Thymus (tissue), 11 donors: ENCODE measurements at regions not wholly inside any gene's neighbourhood (a gene's known extent, or its start where the extent isn't known, plus 50 kb on each side); places are given as distances from the start of the nearest gene placed in this dataset.

ENCODE experiments used
- DNase-seq, 9 donors: peaks; one replicate each; pipeline ENCODE4 v3.0.0-alpha.2; 2013; ENCODE audit warnings: low spot score in 9 of 9, low read depth in 6 of 9, missing footprints in 1 of 9
- H3K27ac ChIP-seq, 2 donors: one replicate each; pipeline ENCODE4 v1.5.1; 2013; ENCODE audit warnings: control low read depth in 1 of 2, low read depth in 1 of 2, low read length in 1 of 2, mild to moderate bottlenecking in 1 of 2, moderate library complexity in 1 of 2
- H3K27me3 ChIP-seq, 2 donors: one replicate each; pipeline ENCODE4 v1.5.1; 2013; ENCODE audit warnings: low read length in 1 of 2; ENCODE audit not compliant: control insufficient read depth in 2 of 2, insufficient read depth in 1 of 2
- H3K36me3 ChIP-seq, 2 donors: one replicate each; pipeline ENCODE4 v1.5.1; 2013; ENCODE audit warnings: low read length in 1 of 2, mild to moderate bottlenecking in 1 of 2, moderate library complexity in 1 of 2; ENCODE audit not compliant: control insufficient read depth in 2 of 2, insufficient read depth in 2 of 2
- H3K4me1 ChIP-seq, 2 donors: one replicate each; pipeline ENCODE4 v1.5.1; 2013; ENCODE audit warnings: low read length in 2 of 2; ENCODE audit not compliant: control insufficient read depth in 2 of 2, insufficient read depth in 2 of 2
- H3K4me3 ChIP-seq, 2 donors: one replicate each; pipeline ENCODE4 v1.5.1; 2013; ENCODE audit warnings: low read length in 2 of 2, control low read depth in 1 of 2, mild to moderate bottlenecking in 1 of 2
- H3K9me3 ChIP-seq, 2 donors: one replicate each; pipeline ENCODE4 v1.5.1; 2013; ENCODE audit warnings: low read length in 1 of 2, mild to moderate bottlenecking in 1 of 2; ENCODE audit not compliant: control insufficient read depth in 2 of 2, insufficient read depth in 1 of 2
- WGBS: extraction: QIAGEN DNeasy Blood & Tissue Kit; methylation state at CpG from one replicate; pipeline ENCODE4 v1.1.7; 2013; 5-methylcytosine and 5-hydroxymethylcytosine counted together
- donor health status: healthy.

- Histone ChIP-seq H3K9me3 (no peaks in the 10 kb centered on the region), H3K27me3 (no peaks in the 10 kb centered on the region), H3K4me1 (no peaks in the 10 kb centered on the region), H3K36me3 (no peaks in the 10 kb centered on the region), H3K4me3 (no peak overlapping the region), H3K27ac (no peak overlapping the region)
- DNase-seq: no peak
- WGBS: 93% methylated on average over 3 of the region's 3 CpGs
Measured at GRCh38 chr10:4687397-4687796, 138.6 kb upstream of the AKR1E2 start.

DNA sequence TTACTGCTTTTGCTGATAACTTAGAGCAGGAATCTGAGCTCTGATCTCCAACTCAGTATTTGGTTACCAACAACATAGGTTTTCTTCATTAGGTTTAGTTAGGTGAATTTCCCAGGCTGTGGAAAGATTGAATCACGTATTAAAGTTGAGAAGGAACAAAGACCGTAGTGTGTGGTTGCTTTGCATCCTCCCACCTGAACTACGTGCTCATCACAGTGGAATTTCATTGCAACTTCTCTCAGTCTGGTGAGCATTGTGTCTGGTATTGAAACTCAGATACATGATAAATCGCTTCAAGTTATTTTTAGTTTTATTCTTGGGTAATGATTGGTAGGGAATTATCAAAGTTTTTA lies 139.4 kb upstream of the AKR1E2 start:
- Histone ChIP-seq H3K9me3 (no peaks in the 10 kb centered on the region), H3K36me3 (no peaks in the 10 kb centered on the region), H3K4me3 (no peak overlapping the region), H3K4me1 (no peaks in the 10 kb centered on the region), H3K27me3 (no peaks in the 10 kb centered on the region), H3K27ac (no peak overlapping the region)
- 95% methylated on average over 4 of the region's 4 CpGs for WGBS
- no peak for DNase-seq

GRCh38 chr10:4685904-4686643 lies 139.9 kb upstream of the AKR1E2 start:
- no peaks in the 10 kb centered on the region for H3K4me1 ChIP-seq
- no peaks in the 10 kb centered on the region for H3K27me3 ChIP-seq
- DNase-seq: no peak
- no peak overlapping the region for H3K4me3 ChIP-seq
- no peaks in the 10 kb centered on the region for H3K36me3 ChIP-seq
- no peak overlapping the region for H3K27ac ChIP-seq
- WGBS: 97% methylated on average over 5 of the region's 5 CpGs
- no peaks in the 10 kb centered on the region for H3K9me3 ChIP-seq

DNA sequence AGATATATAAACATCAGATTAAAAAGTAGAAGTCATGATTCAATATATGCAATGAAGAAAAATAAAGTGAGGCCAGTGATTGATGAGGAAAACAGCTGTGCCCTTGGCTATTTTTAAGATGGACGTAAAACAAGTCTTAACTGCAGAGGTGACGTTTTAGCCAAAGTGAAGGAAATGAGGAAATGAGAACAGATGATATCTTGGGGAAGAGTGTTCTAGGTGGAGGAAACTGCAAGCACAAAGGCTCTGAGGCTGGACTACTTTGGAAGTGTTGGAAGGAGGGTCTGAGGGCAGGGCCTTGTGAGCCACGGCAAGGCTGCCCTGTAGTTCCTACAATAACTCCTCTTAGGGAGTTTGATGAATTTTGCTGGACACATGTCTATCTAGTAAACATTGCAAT lies 140.5 kb upstream of the AKR1E2 start:
- Histone ChIP-seq H3K27me3 (no peaks in the 10 kb centered on the region), H3K36me3 (no peaks in the 10 kb centered on the region), H3K4me1 (no peaks in the 10 kb centered on the region), H3K27ac (no peak overlapping the region), H3K9me3 (no peaks in the 10 kb centered on the region), H3K4me3 (no peak overlapping the region)
- no peak for DNase-seq
- 87% methylated on average over 3 of the region's 3 CpGs for WGBS

- no peak overlapping the region for H3K27ac ChIP-seq
- H3K9me3 ChIP-seq: no peaks in the 10 kb centered on the region
- no peaks in the 10 kb centered on the region for H3K4me1 ChIP-seq
- H3K36me3 ChIP-seq: no peaks in the 10 kb centered on the region
- DNase-seq: no peak
- no peak overlapping the region for H3K4me3 ChIP-seq
- H3K27me3 ChIP-seq: no peaks in the 10 kb centered on the region
Measured at GRCh38 chr10:4684434-4684833, 141.6 kb upstream of the AKR1E2 start.

DNA sequence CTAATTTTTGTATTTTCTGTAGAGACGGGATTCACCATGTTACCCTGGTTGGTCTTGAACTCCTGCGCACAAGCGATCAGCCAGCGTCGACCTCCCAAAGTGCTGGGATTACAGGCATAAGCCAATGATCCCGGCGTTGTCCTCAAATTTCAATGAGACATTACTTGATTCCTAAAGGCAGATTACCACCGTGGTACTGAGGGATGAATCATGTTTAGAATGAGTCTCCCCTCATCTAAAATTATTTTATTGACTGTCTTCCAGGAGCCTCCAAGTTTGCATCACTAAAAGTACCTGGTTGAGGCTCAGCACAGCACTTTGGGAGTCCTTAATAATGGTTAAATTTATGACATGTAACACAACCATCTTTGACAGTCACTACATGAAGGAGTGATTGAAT lies 142.2 kb upstream of the AKR1E2 start:
- Histone ChIP-seq H3K27ac (no peak overlapping the region), H3K4me1 (no peaks in the 10 kb centered on the region), H3K9me3 (no peaks in the 10 kb centered on the region), H3K27me3 (no peaks in the 10 kb centered on the region), H3K36me3 (no peaks in the 10 kb centered on the region), H3K4me3 (no peak overlapping the region)
- no peak for DNase-seq
- WGBS: 98% methylated on average over 8 of the region's 8 CpGs

DNA sequence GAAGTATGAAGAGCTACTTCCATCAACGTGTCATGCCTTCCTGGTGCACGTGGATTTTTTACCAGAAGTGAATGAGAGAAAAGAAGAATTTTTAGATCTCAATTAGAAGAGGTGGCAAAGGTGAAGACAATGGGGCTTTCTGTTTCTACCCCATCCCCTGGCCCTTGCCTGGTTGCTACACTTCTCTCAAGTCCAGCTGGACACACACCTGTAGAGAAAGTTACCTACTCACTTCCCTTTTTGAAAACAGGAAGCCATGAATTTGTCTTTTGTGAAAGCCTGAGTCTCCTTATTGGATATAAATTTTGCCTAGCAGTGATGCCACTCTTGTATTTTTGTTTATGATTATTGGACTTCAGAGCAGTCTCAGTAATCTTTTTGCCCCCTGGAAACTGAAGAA lies 142.9 kb upstream of the AKR1E2 start:
- DNase-seq: no peak
- no peak overlapping the region for H3K4me3 ChIP-seq
- no peaks in the 10 kb centered on the region for H3K4me1 ChIP-seq
- H3K36me3 ChIP-seq: no peaks in the 10 kb centered on the region
- H3K9me3 ChIP-seq: no peaks in the 10 kb centered on the region
- WGBS: 42% methylated on average over 2 of the region's 2 CpGs
- no peaks in the 10 kb centered on the region for H3K27me3 ChIP-seq
- no peak overlapping the region for H3K27ac ChIP-seq

DNA sequence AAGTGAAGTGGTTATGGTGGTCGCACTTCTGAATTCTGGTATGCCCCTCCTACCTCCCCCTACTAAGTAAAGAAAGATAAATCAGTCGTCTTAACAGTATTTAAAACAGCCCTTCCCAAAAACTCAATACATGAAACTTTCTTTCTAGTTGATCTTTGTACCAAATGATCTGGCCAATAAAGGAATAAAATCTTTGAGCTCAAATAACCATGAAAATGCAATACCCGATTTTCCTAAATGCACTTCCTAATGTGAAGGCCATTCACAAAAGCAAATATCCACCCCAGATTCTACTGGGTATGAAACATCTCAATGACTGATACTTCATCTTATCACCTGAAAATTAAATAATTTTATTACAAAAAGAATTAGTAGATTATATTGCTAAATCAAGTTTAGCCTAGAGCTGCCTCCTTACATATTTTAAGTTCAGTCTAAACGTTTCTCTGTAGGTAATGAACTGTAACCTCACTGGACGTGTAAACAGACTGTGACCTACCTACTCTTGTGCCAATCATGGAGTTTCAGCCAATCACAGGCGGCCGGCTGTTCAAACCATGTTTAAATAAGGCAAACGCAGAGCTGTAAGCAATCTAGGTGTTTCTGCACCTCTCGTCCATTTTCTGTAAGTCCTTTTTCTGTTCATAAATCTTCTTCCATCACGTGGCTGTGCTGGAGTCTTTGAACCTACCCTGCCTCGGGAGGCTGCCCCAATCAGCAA lies 146.9 kb upstream of the AKR1E2 start:
- WGBS: 91% methylated on average over 11 of the region's 11 CpGs
- no peaks in the 10 kb centered on the region for H3K36me3 ChIP-seq
- no peaks in the 10 kb centered on the region for H3K4me1 ChIP-seq
- H3K4me3 ChIP-seq: no peak overlapping the region
- H3K27ac ChIP-seq: no peak overlapping the region
- no peaks in the 10 kb centered on the region for H3K27me3 ChIP-seq
- no peak for DNase-seq
- no peaks in the 10 kb centered on the region for H3K9me3 ChIP-seq

DNA sequence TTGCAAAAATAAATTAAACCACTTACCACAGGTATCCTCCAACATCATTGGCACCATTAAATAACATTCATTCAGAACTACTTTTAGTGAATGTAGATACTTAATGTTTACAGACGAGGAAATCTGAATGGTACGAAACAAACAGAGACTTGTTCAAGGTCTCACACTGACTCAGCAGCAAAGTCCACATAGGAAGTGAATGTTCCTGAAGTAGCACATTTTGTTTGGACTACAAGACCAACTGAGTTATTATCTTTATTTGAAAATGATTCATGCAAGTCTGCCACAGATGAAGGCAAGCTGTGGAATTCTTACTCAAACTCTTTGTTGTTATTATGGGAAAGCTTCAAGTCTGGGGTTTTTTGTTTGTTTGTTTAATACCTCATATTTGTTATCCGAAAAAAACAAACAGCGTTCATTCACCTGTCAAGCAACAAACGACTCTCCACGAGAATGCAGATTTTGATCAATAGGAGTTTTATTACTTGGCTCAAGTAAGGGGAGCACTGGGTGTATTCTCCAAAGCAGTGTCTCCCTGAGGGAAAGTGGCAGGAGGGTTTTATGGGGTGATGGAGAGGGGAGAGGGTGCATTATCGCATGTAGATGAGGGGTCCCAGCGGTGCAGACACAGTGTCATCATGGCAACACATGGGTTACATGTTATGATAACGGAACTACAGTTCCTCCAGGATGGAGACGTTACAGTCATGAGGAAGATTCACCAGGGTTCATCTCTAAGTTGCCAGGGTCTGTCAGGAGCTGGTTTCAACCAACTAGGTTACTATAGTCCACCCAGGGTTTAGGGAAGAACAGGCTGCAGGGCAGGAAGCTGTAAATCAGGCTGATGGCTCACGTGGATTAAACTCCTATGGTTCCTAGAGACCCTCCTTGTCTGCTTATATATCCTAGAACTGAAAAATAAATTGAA lies 147.7 kb upstream of the AKR1E2 start:
- 85% methylated on average over 11 of the region's 11 CpGs for WGBS
- Histone ChIP-seq H3K4me3 (no peak overlapping the region), H3K9me3 (no peaks in the 10 kb centered on the region), H3K27me3 (no peaks in the 10 kb centered on the region), H3K36me3 (no peaks in the 10 kb centered on the region), H3K27ac (no peak overlapping the region), H3K4me1 (no peaks in the 10 kb centered on the region)
- DNase-seq: no peak
